Tibial nerve (tissue), 4 donors: ENCODE measurements at regions not wholly inside any gene's neighbourhood (a gene's known extent, or its start where the extent isn't known, plus 50 kb on each side); places are given as distances from the start of the nearest gene placed in this dataset.

ENCODE experiments used
- CTCF ChIP-seq, 5 experiments: fragments of 200-600 bp in 3 of 5; fragments of 450-650 bp in 2 of 5; sonication (generic) in 3 of 5; IDR thresholded peaks; one replicate each; pipeline ENCODE4 v1.5.1; 2016 to 2019; ENCODE audit warnings: antibody characterized with exemption in 5 of 5, mild to moderate bottlenecking in 3 of 5, moderate library complexity in 2 of 5
- EP300 ChIP-seq, 2 donors: sonication (generic); formaldehyde crosslinking; IDR thresholded peaks; one replicate each; pipeline ENCODE4 v1.6.1; 2017; ENCODE audit warnings: antibody characterized with exemption in 2 of 2, mild to moderate bottlenecking in 1 of 2
- POLR2A ChIP-seq, 2 donors: fragments of 450-650 bp; IDR thresholded peaks; one replicate each; pipeline ENCODE4 v1.6.1; 2017; ENCODE audit warnings: antibody characterized with exemption in 2 of 2, mild to moderate bottlenecking in 2 of 2, moderate library complexity in 2 of 2

GRCh38 chr16:5527817-5528216 lies 430.2 kb upstream of the EEF2KMT start:
- no peak for TF ChIP-seq CTCF (IDR thresholded peaks at IDR 0.05)
- no peak for TF ChIP-seq POLR2A (IDR thresholded peaks at IDR 0.05)
- no peak for TF ChIP-seq EP300 (IDR thresholded peaks at IDR 0.05)
